OCI-M2 (cell line): ENCODE measurements at regions not wholly inside any gene's neighbourhood (a gene's known extent, or its start where the extent isn't known, plus 50 kb on each side); places are given as distances from the start of the nearest gene placed in this dataset.
"Not testable (repeated sequence)": the region's sequence is repeated elsewhere in the genome, so short reads cannot be mapped to it uniquely, and the experiment has no call there.

Experiments
- DNase-seq: peaks from one replicate; lab custom pipeline; 2025; ENCODE audit not compliant: unreplicated experiment; lab: John Stamatoyannopoulos, UW

- DNase-seq = no peak
Measured at GRCh38 chr21:18114810-18115209, 129.8 kb upstream of the CHODL start.

DNA sequence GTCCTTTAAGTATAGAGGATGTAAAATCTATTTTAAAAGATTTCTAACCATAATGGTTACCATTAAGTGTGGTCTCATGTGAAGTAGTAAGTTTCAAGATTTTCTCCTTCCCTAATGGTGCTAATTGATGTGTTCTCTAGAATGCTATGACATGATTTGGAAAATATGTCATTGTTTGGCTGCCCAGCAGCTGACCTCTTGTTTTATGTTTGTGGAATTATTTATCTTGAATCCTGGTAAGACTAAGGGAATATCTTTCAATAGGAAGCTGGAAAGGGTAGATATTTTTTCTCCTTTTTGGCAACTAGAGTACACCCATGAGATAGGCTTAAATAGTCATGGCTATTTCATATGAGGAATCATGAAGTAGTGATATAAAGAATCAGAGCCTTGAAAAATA lies 139.8 kb upstream of the CHODL start:
- no peak for DNase-seq

DNA sequence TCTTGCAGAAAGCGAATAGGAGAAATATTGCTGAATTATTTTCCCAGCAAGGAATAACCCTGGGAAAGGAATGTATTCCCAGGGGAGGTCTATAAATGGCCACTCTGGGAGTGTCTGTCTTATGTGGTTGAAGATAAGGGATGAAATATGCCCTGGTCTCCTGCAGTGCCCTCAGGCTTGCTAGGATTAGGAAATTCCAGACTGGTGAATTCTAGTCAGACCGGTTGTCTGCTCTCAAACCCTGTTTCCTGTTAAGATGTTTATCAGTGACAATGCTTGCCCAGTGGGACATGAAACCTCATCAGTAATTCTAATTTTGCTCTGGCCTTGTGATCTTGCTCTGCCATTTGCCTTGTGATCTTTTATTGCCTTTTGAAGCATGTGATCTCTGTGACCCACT lies 148.2 kb upstream of the CHODL start:
- not testable (repeated sequence) for DNase-seq

- DNase-seq = no peak
Measured at GRCh38 chr21:18089786-18090185, 154.8 kb upstream of the CHODL start.

GRCh38 chr21:18070392-18070791 lies 174.2 kb upstream of the CHODL start:
- DNase-seq = no peak

GRCh38 chr21:18069875-18070274 lies 174.8 kb upstream of the CHODL start:
- DNase-seq = no peak

DNA sequence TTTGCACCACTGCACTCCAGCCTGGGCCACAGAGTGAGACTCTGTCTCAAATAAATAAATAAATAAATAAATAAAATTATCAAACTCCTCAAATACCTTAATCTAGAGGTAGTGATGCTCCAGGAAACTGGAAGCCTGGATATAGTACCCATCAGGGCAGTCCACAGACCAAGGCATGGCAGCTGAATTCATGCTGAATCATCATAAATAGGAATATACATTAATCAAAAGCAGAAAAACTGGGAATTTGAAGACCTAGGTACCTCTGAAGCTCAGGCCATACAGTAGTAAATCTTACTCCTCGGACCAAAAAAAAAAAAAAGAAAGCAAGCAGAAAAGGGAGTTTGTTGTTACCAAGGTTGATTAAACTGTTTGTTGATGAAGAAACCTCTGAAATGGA lies 184.2 kb upstream of the CHODL start:
- no peak for DNase-seq

- DNase-seq = no peak
Measured at GRCh38 chr21:18058731-18059398, 185.8 kb upstream of the CHODL start.

- DNase-seq = no peak
Measured at GRCh38 chr21:18053151-18053550, 191.5 kb upstream of the CHODL start.

DNA sequence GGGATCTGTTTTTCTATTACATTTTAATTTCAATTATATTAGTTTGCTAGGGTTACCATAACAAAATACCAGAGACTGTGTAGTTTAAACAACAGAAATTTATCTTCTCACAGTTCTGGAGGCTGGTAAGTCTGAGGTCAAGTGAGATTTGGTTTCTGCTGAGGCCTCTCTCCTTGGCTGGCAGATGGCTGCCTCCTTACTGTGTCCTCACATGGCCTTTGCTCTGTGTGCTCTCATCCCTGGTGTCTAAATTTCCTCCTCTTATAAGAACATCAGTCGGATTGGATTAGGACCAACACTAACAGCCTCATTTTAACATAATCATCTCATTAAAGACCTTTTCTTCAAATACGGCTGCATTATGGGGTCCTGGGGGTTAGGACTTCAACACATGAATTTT lies 195.2 kb upstream of the CHODL start:
- DNase-seq = no peak

DNA sequence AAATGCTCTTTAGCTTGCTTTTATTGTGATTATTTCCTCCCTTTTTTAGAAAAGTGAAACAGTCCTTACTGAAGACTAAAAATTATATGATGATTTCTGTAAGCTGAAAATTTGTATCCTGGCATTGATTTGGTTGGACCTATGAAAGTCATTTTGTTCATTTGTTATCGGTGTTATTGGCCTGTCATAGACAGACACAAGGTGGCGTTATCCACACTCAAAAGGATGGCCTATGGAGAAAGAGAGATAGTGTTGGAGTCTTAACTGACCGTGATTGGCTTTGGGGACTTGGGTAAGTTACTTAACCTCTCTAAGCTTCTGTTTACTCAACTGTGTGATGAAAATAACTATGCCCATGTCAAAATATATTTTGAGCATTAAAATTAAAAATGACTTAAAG lies 203.6 kb upstream of the CHODL start:
- no peak for DNase-seq

GRCh38 chr21:18030248-18030647 lies 211.1 kb upstream of the C21orf91 start:
- no peak for DNase-seq

GRCh38 chr21:18026359-18026758 lies 207.2 kb upstream of the C21orf91 start:
- DNase-seq = no peak

DNA sequence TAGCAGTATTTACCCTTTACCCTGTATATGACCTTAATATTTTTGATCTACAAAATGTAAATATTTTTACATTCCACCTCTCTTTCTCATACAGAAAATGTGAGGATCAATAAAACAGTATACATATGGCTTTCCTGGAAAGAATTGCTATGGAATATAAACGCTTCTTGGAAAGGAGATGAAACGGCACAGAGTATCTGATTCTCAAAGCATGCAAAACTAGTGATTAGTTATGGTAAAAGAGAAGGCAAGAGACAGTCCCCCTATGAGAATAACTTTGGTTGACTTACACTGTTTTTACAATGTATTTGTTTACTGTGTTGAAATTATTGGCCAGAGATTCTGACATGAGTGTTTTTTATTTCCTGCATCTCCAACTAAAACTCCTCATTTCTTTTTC lies 204.6 kb upstream of the C21orf91 start:
- DNase-seq = no peak

- no peak for DNase-seq
Measured at GRCh38 chr21:18023157-18023556, 204.0 kb upstream of the C21orf91 start.

GRCh38 chr21:18007121-18007520 lies 188.0 kb upstream of the C21orf91 start:
- DNase-seq = no peak

GRCh38 chr21:18006691-18007090 lies 187.5 kb upstream of the C21orf91 start:
- DNase-seq = no peak

- DNase-seq = no peak
Measured at GRCh38 chr21:18002393-18002792, 183.2 kb upstream of the C21orf91 start.

DNA sequence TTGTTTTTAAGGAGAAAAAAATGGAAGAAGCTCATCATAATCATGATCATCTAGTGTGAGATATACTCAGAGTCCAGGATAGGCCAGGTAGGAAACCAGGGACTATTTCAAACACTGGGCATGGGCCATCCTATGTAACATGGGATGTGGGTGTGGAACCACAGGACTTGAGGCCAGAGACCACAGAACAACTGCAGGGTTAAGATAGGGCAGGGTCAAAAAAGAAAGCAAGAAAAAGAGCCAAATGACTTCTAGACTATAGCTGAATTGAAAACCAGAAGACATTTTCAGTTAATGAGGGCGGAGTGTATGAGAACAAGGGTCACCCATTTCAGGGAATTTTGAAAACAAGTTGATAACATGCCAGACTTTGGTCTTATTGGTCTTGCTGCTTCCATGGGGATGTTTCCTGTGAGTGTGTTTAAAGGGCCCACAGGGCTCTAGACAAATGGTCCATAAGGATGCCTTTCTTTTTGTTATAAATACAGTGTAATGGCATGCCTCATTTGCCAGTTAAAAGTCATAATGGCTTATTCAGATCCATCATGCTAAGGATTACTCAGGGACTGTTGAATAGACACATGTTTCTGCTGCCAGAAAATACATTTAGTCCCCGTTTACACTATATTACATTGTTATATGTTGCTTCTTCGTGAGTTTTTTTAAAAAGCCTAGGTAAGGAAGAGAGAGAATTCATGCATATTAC lies 182.0 kb upstream of the C21orf91 start:
- DNase-seq = peak; percentile 68

GRCh38 chr21:17998599-17998998 lies 179.4 kb upstream of the C21orf91 start:
- DNase-seq = not testable (repeated sequence)

DNA sequence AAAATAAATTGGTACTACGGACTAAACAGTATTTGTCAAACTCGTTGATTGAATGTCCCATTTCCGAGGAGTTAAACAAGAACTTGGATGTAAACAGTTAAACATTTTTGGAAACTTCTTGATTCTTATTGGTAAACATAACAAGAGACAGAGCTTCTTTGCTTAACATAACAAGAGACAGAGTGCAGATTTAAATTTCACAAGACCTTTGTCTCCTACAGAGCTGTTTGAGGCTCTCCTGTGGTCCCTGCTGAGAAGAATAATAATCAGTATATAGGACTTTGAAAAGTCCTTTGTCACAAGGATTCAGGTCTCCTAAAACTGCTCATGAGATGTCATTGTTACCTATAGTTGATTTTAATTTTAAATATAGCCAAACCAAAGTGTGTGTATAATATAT lies 170.6 kb upstream of the C21orf91 start:
- no peak for DNase-seq

DNA sequence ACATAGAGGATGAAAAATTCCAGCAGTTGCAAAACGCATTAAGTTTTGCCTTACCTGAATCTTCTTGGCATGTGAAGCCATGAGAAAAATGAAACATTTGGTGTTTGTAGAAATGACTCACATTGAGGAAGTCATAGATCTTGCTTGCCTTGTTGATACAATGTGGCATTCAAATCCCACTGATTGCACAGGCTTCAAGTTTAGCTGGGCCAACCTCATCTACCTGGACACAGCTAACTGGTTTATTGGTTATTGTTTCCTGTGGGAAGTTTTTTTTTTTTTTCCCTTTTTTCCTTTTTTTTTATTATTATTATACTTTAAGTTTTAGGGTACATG lies 168.9 kb upstream of the C21orf91 start:
- DNase-seq = no peak
